ENCODE measurements at regions not wholly inside any gene's neighbourhood (a gene's known extent, or its start where the extent isn't known, plus 50 kb on each side); places are given as distances from the start of the nearest gene placed in this dataset.

GRCh38 chr6:153208706-153209105 is 77.6 kb upstream of the RGS17 start:
- Histone ChIP-seq H3K9ac (ENCODE audit: low read depth in 1 of 2, low read length in 2 of 2) (no peak overlapping the region), H3K36me3 (ENCODE audit: control insufficient read depth in 4 of 4, insufficient read depth in 3 of 4, low read depth in 1 of 4, low read length in 3 of 4) (no peaks in the 10 kb centered on the region), H3K4me1 (ENCODE audit: control insufficient read depth in 4 of 4, insufficient read depth in 4 of 4, low read length in 3 of 4) (no peaks in the 10 kb centered on the region), H3K27me3 (ENCODE audit: control insufficient read depth in 4 of 4, insufficient read depth in 4 of 4, low read length in 3 of 4) (no peaks in the 10 kb centered on the region), H3K4me3 (ENCODE audit: low read depth in 1 of 3, low read length in 3 of 3) (no peak overlapping the region), H3K9me3 (ENCODE audit: control insufficient read depth in 4 of 4, low read length in 3 of 4) (no peaks in the 10 kb centered on the region), H3K27ac (ENCODE audit: low read depth in 1 of 2, low read length in 2 of 2) (no peak overlapping the region)
- no peak for DNase-seq (ENCODE audit: low spot score)
- TF ChIP-seq EGR1 (IDR thresholded peaks at IDR 0.05; ENCODE audit: low read depth in 2 of 2): no peak
- no peak for TF ChIP-seq RAD21 (IDR thresholded peaks at IDR 0.05)
- TF ChIP-seq FOXA1 (IDR thresholded peaks at IDR 0.05): no peak
- TF ChIP-seq, protein P1, sequence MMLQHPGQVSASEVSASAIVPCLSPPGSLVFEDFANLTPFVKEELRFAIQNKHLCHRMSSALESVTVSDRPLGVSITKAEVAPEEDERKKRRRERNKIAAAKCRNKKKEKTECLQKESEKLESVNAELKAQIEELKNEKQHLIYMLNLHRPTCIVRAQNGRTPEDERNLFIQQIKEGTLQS (IDR thresholded peaks at IDR 0.05): no peak
- no peak for TF ChIP-seq RXRA (IDR thresholded peaks at IDR 0.05)
- WGBS: 64% methylated on average over 8 of the region's 8 CpGs

DNA sequence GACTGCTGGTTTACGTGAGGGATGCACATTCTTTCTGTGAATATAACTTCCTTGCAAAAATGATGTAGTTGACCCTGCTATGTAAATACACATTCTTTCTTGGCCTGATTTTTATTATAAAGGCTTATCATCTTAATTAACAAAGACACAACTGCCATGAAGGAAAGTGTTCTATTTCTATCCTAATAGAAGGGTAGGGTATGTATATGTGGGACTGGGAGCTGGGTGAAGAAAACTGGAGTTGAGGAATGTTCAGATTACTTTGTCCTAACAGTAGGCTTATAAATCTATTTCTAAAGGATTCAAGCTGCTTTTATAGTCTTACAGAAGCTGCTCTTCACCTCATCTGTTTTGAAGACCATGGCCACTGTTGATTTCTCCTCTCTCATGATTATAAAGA is 76.5 kb upstream of the RGS17 start:
- no peak overlapping the region for H3K4me3 ChIP-seq (ENCODE audit: low read depth in 1 of 3, low read length in 3 of 3)
- TF ChIP-seq YY1 (IDR thresholded peaks at IDR 0.05): no peak
- TF ChIP-seq SP1 (IDR thresholded peaks at IDR 0.05): no peak
- TF ChIP-seq RXRA (IDR thresholded peaks at IDR 0.05): no peak
- TF ChIP-seq CTCF (IDR thresholded peaks at IDR 0.05; ENCODE audit: low read depth, low read length, missing input control): no peak
- no peak for TF ChIP-seq FOXA1 (IDR thresholded peaks at IDR 0.05)
- TF ChIP-seq GABPA (IDR thresholded peaks at IDR 0.05 in 1 of 2, conservative IDR thresholded peaks at IDR 0.05 in 1 of 2): no peak
- no peak for TF ChIP-seq FOXA2 (IDR thresholded peaks at IDR 0.05)
- TF ChIP-seq TAF1 (conservative IDR thresholded peaks at IDR 0.05): no peak
- TF ChIP-seq ZBTB33 (IDR thresholded peaks at IDR 0.05): no peak
- TF ChIP-seq, protein P1 (IDR thresholded peaks at IDR 0.05): no peak
- no peak for TF ChIP-seq HNF4G (IDR thresholded peaks at IDR 0.05)
- TF ChIP-seq, protein P2, sequence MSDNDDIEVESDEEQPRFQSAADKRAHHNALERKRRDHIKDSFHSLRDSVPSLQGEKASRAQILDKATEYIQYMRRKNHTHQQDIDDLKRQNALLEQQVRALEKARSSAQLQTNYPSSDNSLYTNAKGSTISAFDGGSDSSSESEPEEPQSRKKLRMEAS (IDR thresholded peaks at IDR 0.05): no peak
- no peak for TF ChIP-seq RAD21 (IDR thresholded peaks at IDR 0.05)
- TF ChIP-seq JUND (IDR thresholded peaks at IDR 0.05): no peak
- TF ChIP-seq EGR1 (IDR thresholded peaks at IDR 0.05; ENCODE audit: low read depth in 2 of 2): no peak
- no peak for TF ChIP-seq NR2F2 (IDR thresholded peaks at IDR 0.05)
- no peak for TF ChIP-seq HNF4A (conservative IDR thresholded peaks at IDR 0.05)
- TF ChIP-seq, protein P3, sequence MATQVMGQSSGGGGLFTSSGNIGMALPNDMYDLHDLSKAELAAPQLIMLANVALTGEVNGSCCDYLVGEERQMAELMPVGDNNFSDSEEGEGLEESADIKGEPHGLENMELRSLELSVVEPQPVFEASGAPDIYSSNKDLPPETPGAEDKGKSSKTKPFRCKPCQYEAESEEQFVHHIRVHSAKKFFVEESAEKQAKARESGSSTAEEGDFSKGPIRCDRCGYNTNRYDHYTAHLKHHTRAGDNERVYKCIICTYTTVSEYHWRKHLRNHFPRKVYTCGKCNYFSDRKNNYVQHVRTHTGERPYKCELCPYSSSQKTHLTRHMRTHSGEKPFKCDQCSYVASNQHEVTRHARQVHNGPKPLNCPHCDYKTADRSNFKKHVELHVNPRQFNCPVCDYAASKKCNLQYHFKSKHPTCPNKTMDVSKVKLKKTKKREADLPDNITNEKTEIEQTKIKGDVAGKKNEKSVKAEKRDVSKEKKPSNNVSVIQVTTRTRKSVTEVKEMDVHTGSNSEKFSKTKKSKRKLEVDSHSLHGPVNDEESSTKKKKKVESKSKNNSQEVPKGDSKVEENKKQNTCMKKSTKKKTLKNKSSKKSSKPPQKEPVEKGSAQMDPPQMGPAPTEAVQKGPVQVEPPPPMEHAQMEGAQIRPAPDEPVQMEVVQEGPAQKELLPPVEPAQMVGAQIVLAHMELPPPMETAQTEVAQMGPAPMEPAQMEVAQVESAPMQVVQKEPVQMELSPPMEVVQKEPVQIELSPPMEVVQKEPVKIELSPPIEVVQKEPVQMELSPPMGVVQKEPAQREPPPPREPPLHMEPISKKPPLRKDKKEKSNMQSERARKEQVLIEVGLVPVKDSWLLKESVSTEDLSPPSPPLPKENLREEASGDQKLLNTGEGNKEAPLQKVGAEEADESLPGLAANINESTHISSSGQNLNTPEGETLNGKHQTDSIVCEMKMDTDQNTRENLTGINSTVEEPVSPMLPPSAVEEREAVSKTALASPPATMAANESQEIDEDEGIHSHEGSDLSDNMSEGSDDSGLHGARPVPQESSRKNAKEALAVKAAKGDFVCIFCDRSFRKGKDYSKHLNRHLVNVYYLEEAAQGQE (IDR thresholded peaks at IDR 0.05): no peak
- H3K36me3 ChIP-seq (ENCODE audit: control insufficient read depth in 4 of 4, insufficient read depth in 3 of 4, low read depth in 1 of 4, low read length in 3 of 4): no peaks in the 10 kb centered on the region
- H3K9ac ChIP-seq (ENCODE audit: low read depth in 1 of 2, low read length in 2 of 2): no peak overlapping the region
- no peak overlapping the region for H3K27ac ChIP-seq (ENCODE audit: low read depth in 1 of 2, low read length in 2 of 2)
- no peaks in the 10 kb centered on the region for H3K27me3 ChIP-seq (ENCODE audit: control insufficient read depth in 4 of 4, insufficient read depth in 4 of 4, low read length in 3 of 4)
- WGBS: 76% methylated on average over 1 of the region's 1 CpG
- H3K9me3 ChIP-seq (ENCODE audit: control insufficient read depth in 4 of 4, low read length in 3 of 4): no peaks in the 10 kb centered on the region
- no peaks in the 10 kb centered on the region for H3K4me1 ChIP-seq (ENCODE audit: control insufficient read depth in 4 of 4, insufficient read depth in 4 of 4, low read length in 3 of 4)
- no peak for DNase-seq (ENCODE audit: low spot score)
